Activated CD4-positive, alpha-beta T cell treated with anti-CD3 and anti-CD28 coated beads, Interleukin-2, amount 10 ng/mL, durations not matched to agents 7 days and 5 days (primary cell): ENCODE measurements at regions not wholly inside any gene's neighbourhood (a gene's known extent, or its start where the extent isn't known, plus 50 kb on each side); places are given as distances from the start of the nearest gene placed in this dataset.
"Not testable (repeated sequence)": the region's sequence is repeated elsewhere in the genome, so short reads cannot be mapped to it uniquely, and the experiment has no call there.

Source experiments
- CTCF ChIA-PET: fragments of 350-600 bp; sonication (Branson Sonifier 250); formaldehyde crosslinking; loops from one replicate; lab custom pipeline; 2021; ENCODE audit warnings: antibody characterized with exemption; lab: Charles Lee
- POLR2A ChIA-PET: fragments of 350-600 bp; sonication (Branson Sonifier 250); formaldehyde crosslinking; loops from one replicate; lab custom pipeline; 2021; ENCODE audit warnings: antibody characterized with exemption; lab: Charles Lee
- DNase-seq: peaks from one replicate; pipeline ENCODE4 v3.0.0-alpha.2; 2020
- H3K27ac Mint-ChIP-seq: one replicate; pipeline ENCODE4 v1.8.0; 2021; ENCODE audit warnings: mild to moderate bottlenecking, moderate library complexity, mixed read lengths
- H3K27me3 Mint-ChIP-seq: one replicate; pipeline ENCODE4 v1.8.0; 2021; ENCODE audit warnings: mixed read lengths
- H3K36me3 Mint-ChIP-seq: one replicate; pipeline ENCODE4 v1.8.0; 2021; ENCODE audit warnings: low read depth, mixed read lengths
- H3K4me1 Mint-ChIP-seq: one replicate; pipeline ENCODE4 v1.8.0; 2021; ENCODE audit warnings: mixed read lengths
- H3K4me3 Mint-ChIP-seq: one replicate; pipeline ENCODE4 v1.8.0; 2021; ENCODE audit warnings: mild to moderate bottlenecking, moderate library complexity, mixed read lengths
- H3K9me3 Mint-ChIP-seq: one replicate; pipeline ENCODE4 v1.8.0; 2021; ENCODE audit warnings: mixed read lengths

DNA sequence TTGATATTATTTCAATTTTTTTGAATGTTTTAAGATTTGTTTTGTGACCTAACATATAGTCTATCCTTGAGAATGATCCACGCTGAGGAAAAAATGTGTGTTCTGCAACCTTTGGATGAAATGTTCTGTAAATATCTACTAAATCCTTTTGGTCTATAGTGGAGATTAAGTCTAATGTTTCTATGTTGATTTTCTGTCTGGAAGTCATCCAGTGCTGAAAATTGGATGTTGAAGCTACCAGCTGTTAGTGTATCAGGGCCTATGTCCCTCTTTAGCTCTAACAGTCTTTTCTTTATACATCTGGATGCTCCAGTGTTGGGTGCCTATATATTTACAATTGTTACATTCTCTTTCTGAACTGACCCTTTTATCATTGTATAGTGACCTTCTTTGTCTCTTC is 422.3 kb downstream of the TMEM232 start:
- H3K27ac Mint-ChIP-seq: no peak overlapping the region
- H3K27me3 Mint-ChIP-seq: no peaks in the 10 kb centered on the region
- peaks cover 4% of the 10 kb centered on the region for H3K9me3 Mint-ChIP-seq
- ChIA-PET POLR2A (no interaction called here), CTCF (no interaction called here)
- H3K4me1 Mint-ChIP-seq: no peaks in the 10 kb centered on the region
- no peak overlapping the region for H3K4me3 Mint-ChIP-seq
- H3K36me3 Mint-ChIP-seq: no peaks in the 10 kb centered on the region
- DNase-seq: no peak

DNA sequence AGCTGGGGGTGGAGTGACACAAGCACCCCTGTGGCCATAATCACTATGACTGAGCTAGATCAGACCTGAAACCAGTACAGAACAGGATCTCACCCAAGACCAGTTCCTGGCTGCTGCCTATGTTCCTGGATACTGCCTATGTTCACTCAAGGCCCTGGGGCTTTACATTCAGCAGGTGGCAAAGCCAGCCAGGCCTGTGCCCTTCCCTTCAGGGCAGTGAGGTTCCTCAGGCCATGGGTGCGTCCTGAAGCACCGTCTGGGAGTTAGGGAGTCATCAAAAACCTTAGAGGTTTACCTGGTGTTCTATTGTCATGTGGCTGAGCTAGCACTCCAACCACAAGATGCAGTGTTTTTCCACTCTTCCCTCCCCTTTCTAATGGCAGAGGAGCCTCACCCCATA is 419.8 kb downstream of the TMEM232 start:
- H3K4me3 Mint-ChIP-seq: no peak overlapping the region
- ChIA-PET CTCF (interaction anchor here (0.6 to 0.7 kb wide), 2 partner anchors 17 to 22 kb away, joined by 3 to 4 read pairs; no protein-coding TSS in a partner anchor), POLR2A (no interaction called here)
- no peaks in the 10 kb centered on the region for H3K27me3 Mint-ChIP-seq
- no peaks in the 10 kb centered on the region for H3K36me3 Mint-ChIP-seq
- H3K27ac Mint-ChIP-seq: no peak overlapping the region
- DNase-seq: no peak
- no peaks in the 10 kb centered on the region for H3K4me1 Mint-ChIP-seq
- peaks cover 10% of the 10 kb centered on the region for H3K9me3 Mint-ChIP-seq

DNA sequence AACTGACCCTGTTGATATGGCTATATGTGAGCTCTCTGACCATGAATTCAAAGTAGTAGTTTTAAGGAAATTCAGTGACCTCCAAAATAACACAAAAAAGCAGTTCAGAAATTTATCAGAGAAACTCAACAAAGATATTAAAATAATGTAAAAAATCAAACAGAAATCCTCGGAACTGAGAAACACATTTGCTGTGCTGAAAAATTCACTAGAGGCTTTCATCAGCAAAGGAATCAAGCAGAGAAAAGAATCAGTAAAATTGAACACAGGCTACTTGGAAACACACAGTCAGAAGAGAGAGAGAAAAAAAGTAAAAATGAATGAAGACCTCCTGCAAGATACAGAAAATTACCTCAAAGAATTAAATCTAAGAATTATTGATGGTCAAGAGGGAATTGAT is 417.2 kb downstream of the TMEM232 start:
- Mint-ChIP-seq H3K36me3 (no peaks in the 10 kb centered on the region), H3K9me3 (peaks cover 8% of the 10 kb centered on the region), H3K4me3 (no peak overlapping the region), H3K27ac (no peak overlapping the region), H3K27me3 (peaks cover 2% of the 10 kb centered on the region), H3K4me1 (no peaks in the 10 kb centered on the region)
- CTCF ChIA-PET: no interaction called here
- POLR2A ChIA-PET: no interaction called here
- DNase-seq: no peak

DNA sequence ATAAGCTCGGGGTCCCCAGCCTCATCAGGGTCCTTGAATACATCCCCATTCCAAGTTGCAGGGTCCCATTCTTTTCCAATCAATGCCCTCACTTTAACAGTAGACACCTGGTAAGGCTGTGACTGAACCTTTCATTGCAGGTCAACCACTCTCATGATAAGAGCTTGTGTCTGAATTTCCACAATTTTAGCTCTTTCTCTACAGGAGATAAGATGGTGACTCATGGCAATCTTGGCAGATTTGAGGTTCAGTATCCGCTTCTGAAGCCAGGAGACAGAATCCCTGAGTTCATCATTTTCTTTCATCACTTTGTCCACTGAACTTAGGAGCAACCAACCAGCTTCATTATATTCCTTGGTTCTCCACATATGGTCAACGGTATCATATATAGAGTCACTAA is 409.9 kb downstream of the TMEM232 start:
- H3K27me3 Mint-ChIP-seq, H3K9me3 Mint-ChIP-seq, H3K27ac Mint-ChIP-seq, H3K36me3 Mint-ChIP-seq, DNase-seq, POLR2A ChIA-PET, H3K4me1 Mint-ChIP-seq, H3K4me3 Mint-ChIP-seq: not testable (repeated sequence)
- CTCF ChIA-PET: interaction anchor here (1.2 kb wide), 1 partner anchor 9 kb away, joined by 3 read pairs; no protein-coding TSS in a partner anchor

DNA sequence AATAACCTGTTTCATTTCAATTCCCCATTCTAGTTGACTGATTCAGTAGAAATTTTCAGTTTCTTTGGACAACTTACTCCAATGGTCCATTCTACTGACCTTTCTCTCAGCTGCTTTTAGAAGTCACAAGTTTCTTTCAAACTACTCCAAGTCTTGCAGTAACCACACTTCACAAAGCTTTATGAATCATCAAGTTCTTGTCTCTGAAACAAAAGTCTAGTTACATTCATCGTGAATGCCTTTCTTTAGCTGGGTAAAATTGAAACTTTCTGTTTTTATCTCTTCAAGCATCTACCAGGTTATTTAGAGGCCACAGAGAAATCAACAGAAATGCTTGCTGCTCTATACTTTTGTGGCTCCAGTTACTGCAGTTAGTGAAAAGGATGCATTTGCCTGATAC is 405.4 kb downstream of the TMEM232 start:
- POLR2A ChIA-PET: no interaction called here
- H3K4me1 Mint-ChIP-seq: no peaks in the 10 kb centered on the region

DNA sequence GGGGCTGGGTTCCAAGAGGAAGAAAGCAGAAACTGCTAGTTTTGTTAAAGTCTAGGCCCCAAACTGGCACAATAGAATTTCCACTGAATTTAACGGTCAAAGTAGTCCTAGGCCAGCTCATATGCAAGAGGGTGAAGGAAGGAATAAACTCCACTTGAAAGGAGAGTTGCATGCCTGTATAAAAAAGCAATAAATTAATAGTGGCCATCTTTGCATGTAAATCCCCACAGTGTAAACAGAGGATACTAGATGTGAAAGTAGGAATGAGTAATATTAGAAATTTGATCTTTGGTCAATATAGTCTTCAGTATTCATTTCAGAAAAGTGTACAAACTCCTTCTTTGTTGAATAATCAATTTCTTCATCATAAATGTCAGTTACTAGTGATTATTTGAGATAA is 403.1 kb downstream of the TMEM232 start:
- ChIA-PET CTCF (interaction anchor here (0.7 to 1.2 kb wide), 2 partner anchors 9 to 17 kb away, joined by 4 to 5 read pairs; no protein-coding TSS in a partner anchor), POLR2A (no interaction called here)
- no peaks in the 10 kb centered on the region for H3K9me3 Mint-ChIP-seq
- H3K4me1 Mint-ChIP-seq: no peaks in the 10 kb centered on the region
- no peaks in the 10 kb centered on the region for H3K27me3 Mint-ChIP-seq
- H3K27ac Mint-ChIP-seq: no peak overlapping the region
- H3K36me3 Mint-ChIP-seq: no peaks in the 10 kb centered on the region
- H3K4me3 Mint-ChIP-seq: no peak overlapping the region
- no peak for DNase-seq

More for the DNA sequence above, 405.4 kb downstream of the TMEM232 start:
- Mint-ChIP-seq H3K4me3 (no peak overlapping the region), H3K9me3 (no peaks in the 10 kb centered on the region), H3K27ac (no peak overlapping the region), H3K36me3 (no peaks in the 10 kb centered on the region), H3K27me3 (no peaks in the 10 kb centered on the region)
- CTCF ChIA-PET: interaction anchor here (1.2 kb wide), 1 partner anchor 620 kb away, joined by 3 read pairs; no protein-coding TSS in a partner anchor
- no peak for DNase-seq

DNA sequence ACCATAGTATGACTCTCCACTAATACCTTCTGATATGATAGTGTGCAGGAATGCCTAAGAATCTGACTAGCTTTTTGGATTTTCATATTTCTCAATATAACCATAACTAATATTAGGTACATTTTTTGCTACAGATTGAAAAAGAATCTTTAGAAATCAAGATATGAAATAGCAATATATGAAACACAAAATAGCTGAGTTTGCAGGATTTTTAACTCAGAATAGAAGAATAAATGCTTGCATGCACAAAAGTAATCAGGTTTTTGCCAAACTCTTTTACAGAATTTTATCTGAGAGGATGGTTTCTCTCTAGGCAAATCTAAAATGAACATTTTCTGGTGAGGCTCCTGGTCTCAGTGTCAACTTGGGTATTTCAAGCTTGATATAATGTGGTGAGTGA is 402.6 kb downstream of the TMEM232 start:
- H3K9me3 Mint-ChIP-seq: no peaks in the 10 kb centered on the region
- CTCF ChIA-PET: interaction anchor here (0.7 kb wide), 1 partner anchor 18 kb away, joined by 4 read pairs; no protein-coding TSS in a partner anchor

DNA sequence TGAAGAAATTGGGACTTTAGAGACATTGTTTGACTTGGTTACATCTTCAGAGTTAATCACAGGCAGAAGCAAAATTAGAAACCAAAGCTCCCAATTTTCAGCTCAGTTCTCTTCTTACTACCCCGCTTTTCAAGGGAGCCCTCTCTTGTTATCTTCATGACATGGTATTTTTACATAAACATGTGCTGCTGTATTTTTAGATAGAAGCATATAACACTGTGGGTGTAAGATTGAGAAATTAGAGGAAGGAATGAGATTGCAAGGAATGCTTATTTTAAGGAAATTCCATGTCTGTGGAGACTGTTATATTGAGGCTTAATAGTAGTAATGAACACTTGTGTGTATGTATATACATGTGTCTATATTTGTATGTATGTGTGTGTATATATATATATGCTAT is 401.6 kb downstream of the TMEM232 start:
- H3K27me3 Mint-ChIP-seq: no peaks in the 10 kb centered on the region
- DNase-seq: no peak
- ChIA-PET CTCF (interaction anchor here (0.6 kb wide), 2 partner anchors 9 to 10 kb away, joined by 3 to 4 read pairs; no protein-coding TSS in a partner anchor), POLR2A (no interaction called here)
- no peak overlapping the region for H3K4me3 Mint-ChIP-seq
- H3K4me1 Mint-ChIP-seq: no peaks in the 10 kb centered on the region
- no peaks in the 10 kb centered on the region for H3K9me3 Mint-ChIP-seq
- H3K36me3 Mint-ChIP-seq: no peaks in the 10 kb centered on the region
- no peak overlapping the region for H3K27ac Mint-ChIP-seq

More for the DNA sequence above, 402.6 kb downstream of the TMEM232 start:
- Mint-ChIP-seq H3K27ac (no peak overlapping the region), H3K27me3 (no peaks in the 10 kb centered on the region), H3K36me3 (no peaks in the 10 kb centered on the region), H3K4me3 (no peak overlapping the region), H3K4me1 (no peaks in the 10 kb centered on the region)
- POLR2A ChIA-PET: no interaction called here
- DNase-seq: no peak

DNA sequence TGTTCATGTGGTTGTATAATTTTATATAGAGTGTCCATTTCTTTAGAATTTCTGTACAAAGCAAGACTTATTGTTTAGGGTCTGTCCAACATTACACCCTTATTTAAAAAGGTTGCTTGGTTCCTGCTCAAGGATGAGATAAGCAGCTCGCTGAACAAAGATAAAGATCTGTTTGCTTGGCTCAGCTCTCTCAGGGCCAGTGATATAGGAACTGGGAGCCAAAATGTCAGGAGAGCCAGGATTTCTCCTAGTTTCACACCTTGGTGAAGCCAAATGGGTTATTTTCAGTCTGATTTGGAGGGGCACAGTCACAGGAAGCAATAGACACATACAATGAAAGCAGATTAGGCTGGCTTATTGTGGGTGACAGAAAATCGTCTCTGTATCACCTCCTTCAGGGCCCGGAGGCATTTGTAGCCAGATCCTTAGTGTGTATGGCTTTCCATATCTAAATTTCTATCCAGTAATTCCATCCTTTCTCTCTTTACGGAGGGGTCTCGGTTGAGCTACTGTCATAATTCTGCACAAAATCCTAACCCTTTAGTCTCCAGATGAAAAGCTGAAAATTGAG is 396.4 kb downstream of the TMEM232 start:
- Mint-ChIP-seq H3K27ac (no peak overlapping the region), H3K9me3 (no peaks in the 10 kb centered on the region), H3K36me3 (no peaks in the 10 kb centered on the region), H3K27me3 (no peaks in the 10 kb centered on the region), H3K4me3 (no peak overlapping the region), H3K4me1 (no peaks in the 10 kb centered on the region)
- CTCF ChIA-PET: no interaction called here
- POLR2A ChIA-PET: no interaction called here
- DNase-seq: no peak

DNA sequence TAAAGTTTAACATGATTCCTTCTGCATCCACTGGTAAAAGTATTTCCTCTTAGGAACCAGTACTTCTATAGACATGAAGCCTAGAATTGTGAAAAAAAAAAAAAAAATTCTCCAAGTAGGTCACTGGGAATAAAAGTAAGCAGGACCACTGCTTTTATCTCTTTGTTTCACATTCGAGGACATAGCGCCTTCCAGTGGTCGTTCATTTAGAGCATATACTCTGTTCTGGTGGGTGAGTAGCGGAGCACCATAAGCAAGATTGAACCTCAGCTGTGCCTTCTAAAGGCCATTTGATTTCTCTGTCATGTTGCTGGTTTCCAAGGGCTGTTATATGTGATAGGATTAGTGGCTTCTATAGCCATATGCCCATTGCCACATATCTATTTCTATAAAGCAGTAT is 393.1 kb downstream of the TMEM232 start:
- H3K27me3 Mint-ChIP-seq: no peaks in the 10 kb centered on the region

DNA sequence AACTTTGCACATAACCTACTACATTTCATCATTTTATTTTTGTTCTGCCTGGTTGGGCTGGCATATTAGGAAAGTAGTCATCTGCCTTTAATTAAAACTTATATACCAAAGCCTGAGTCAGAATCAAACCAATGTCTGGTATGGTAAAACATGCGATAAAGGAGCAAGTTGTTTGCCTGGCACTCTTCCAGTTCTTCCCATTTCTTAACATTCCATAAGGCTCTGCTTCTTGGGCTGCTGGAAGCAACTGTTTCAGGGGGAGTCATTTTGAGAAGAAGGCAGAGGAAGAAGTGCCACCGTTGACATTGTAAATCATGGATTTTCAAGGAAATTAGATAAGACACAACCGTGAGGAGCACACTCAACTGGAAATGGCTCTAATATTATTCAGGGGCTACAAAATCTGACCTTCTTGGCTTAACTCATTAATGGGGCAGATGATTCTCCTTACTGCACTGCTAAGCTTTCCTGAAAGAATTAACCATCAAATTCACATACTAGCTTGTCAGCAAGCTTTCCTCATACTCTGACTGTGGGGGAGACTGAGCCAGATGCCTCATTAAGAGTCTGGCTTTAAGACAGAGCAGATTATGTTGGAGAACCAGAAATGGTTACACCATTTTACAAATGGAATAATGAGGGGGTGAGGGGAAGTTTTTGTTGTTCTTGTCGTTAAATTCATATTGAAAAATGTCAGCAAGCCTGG is 391.0 kb downstream of the TMEM232 start:
- Mint-ChIP-seq H3K4me1 (no peaks in the 10 kb centered on the region), H3K9me3 (no peaks in the 10 kb centered on the region), H3K27me3 (no peaks in the 10 kb centered on the region), H3K27ac (no peak overlapping the region), H3K4me3 (no peak overlapping the region), H3K36me3 (no peaks in the 10 kb centered on the region)
- no peak for DNase-seq
- POLR2A ChIA-PET: no interaction called here
- CTCF ChIA-PET: interaction anchor here (0.6 kb wide), 1 partner anchor 622 kb away, joined by 3 read pairs; no protein-coding TSS in a partner anchor

More for the DNA sequence above, 393.1 kb downstream of the TMEM232 start:
- Mint-ChIP-seq H3K4me1 (no peaks in the 10 kb centered on the region), H3K27ac (no peak overlapping the region), H3K9me3 (no peaks in the 10 kb centered on the region), H3K4me3 (no peak overlapping the region), H3K36me3 (no peaks in the 10 kb centered on the region)
- CTCF ChIA-PET: interaction anchor here (0.7 kb wide), 2 partner anchors 9 to 631 kb away, joined by 4 read pairs; no protein-coding TSS in a partner anchor
- DNase-seq: no peak
- POLR2A ChIA-PET: no interaction called here

DNA sequence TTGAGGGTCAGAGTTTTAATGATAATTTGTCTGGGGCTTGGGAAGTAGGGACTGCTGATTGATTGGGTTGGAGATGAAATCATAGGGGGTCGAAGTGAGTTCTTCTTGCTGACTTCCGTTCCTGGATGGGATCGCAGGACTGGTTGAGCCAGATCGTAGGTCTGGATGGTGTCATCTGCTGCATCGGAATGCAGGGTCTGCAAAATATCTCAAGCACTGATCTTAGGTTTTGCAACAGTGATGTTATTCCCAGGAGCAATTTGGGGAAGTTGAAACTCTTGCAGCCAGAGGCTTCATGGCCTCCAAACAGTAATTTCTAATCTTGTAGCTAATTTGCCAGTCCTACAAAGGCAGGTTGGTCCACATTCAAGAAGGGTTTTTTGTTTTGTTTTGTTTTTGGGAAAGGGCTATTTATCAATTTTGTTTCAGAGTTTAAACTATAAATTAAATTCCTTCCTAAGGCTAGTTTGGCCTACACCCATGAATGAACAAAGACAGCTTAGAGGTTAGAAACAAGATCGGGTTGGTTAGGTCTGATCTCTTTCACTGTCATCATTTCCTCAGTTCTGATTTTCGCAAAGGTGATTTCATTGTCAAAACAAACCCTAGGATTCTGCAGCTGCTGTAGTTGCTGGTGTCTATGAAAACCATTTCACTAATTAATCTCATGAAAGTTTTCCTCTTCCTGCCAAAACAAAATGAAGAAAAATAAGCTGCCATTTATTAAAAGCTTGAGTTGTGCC is 388.0 kb downstream of the TMEM232 start:
- Mint-ChIP-seq H3K36me3 (no peaks in the 10 kb centered on the region), H3K4me1 (no peaks in the 10 kb centered on the region), H3K9me3 (no peaks in the 10 kb centered on the region), H3K4me3 (no peak overlapping the region), H3K27me3 (no peaks in the 10 kb centered on the region), H3K27ac (no peak overlapping the region)
- CTCF ChIA-PET: interaction anchor here (0.8 kb wide), 1 partner anchor 15 kb away, joined by 3 read pairs; no protein-coding TSS in a partner anchor
- no peak for DNase-seq
- POLR2A ChIA-PET: interaction anchor here (0.8 kb wide), 1 partner anchor 898 kb away, joined by 3 read pairs; no protein-coding TSS in a partner anchor
